Stomach smooth muscle (tissue), 2 donors: ENCODE measurements at regions not wholly inside any gene's neighbourhood (a gene's known extent, or its start where the extent isn't known, plus 50 kb on each side); places are given as distances from the start of the nearest gene placed in this dataset.
"Not testable (repeated sequence)": the region's sequence is repeated elsewhere in the genome, so short reads cannot be mapped to it uniquely, and the experiment has no call there.

Source experiments
- H3K27ac ChIP-seq: one replicate; pipeline ENCODE4 v1.7.0; 2013; ENCODE audit warnings: mild to moderate bottlenecking, low read length, inconsistent platforms
- H3K27me3 ChIP-seq, 2 donors: one replicate each; pipeline ENCODE4 v1.7.0; 2013; ENCODE audit warnings: low read length in 2 of 2; ENCODE audit not compliant: insufficient read depth in 2 of 2, control insufficient read depth in 1 of 2
- H3K36me3 ChIP-seq, 2 donors: one replicate each; pipeline ENCODE4 v1.7.0; 2013; ENCODE audit warnings: low read length in 2 of 2; ENCODE audit not compliant: control insufficient read depth in 2 of 2, insufficient read depth in 2 of 2
- H3K4me1 ChIP-seq: one replicate; pipeline ENCODE4 v1.7.0; 2013; ENCODE audit warnings: low read length; ENCODE audit not compliant: control insufficient read depth, insufficient read depth
- H3K4me3 ChIP-seq, 2 donors: one replicate each; pipeline ENCODE4 v1.7.0; 2013; ENCODE audit warnings: low read length in 2 of 2
- H3K9ac ChIP-seq, 2 donors: one replicate each; pipeline ENCODE4 v1.7.0; 2013; ENCODE audit warnings: low read length in 2 of 2, mild to moderate bottlenecking in 1 of 2
- H3K9me3 ChIP-seq, 2 donors: one replicate each; pipeline ENCODE4 v1.7.0; 2013; ENCODE audit warnings: low read length in 2 of 2; ENCODE audit not compliant: control insufficient read depth in 2 of 2
- donor health status: healthy.
- donor health status: Pancreatic carcinoma.

- H3K27ac ChIP-seq = no peak overlapping the region
- H3K9me3 ChIP-seq = no peaks in the 10 kb centered on the region
Observed at GRCh38 chr4:64705989-64706388, 296.7 kb upstream of the TECRL start.

GRCh38 chr4:64698171-64698570, 288.9 kb upstream of the TECRL start:
- H3K27ac ChIP-seq = no peak overlapping the region
- H3K36me3 ChIP-seq = no peaks in the 10 kb centered on the region
- no peaks in the 10 kb centered on the region for H3K4me1 ChIP-seq
- no peaks in the 10 kb centered on the region for H3K9me3 ChIP-seq
- no peaks in the 10 kb centered on the region for H3K27me3 ChIP-seq
- H3K9ac ChIP-seq = no peak overlapping the region
- H3K4me3 ChIP-seq = no peak overlapping the region

More at GRCh38 chr4:64705989-64706388, 296.7 kb upstream of the TECRL start:
- H3K27me3 ChIP-seq = no peaks in the 10 kb centered on the region
- no peak overlapping the region for H3K9ac ChIP-seq
- no peaks in the 10 kb centered on the region for H3K4me1 ChIP-seq
- H3K36me3 ChIP-seq = no peaks in the 10 kb centered on the region
- H3K4me3 ChIP-seq = no peak overlapping the region

- no peak overlapping the region for H3K4me3 ChIP-seq
- H3K36me3 ChIP-seq = no peaks in the 10 kb centered on the region
- H3K9ac ChIP-seq = no peak overlapping the region
- no peaks in the 10 kb centered on the region for H3K27me3 ChIP-seq
- no peak overlapping the region for H3K27ac ChIP-seq
- H3K4me1 ChIP-seq = no peaks in the 10 kb centered on the region
- no peaks in the 10 kb centered on the region for H3K9me3 ChIP-seq
Observed at GRCh38 chr4:64682946-64683345, 273.7 kb upstream of the TECRL start.

- no peak overlapping the region for H3K9ac ChIP-seq
- no peaks in the 10 kb centered on the region for H3K27me3 ChIP-seq
- no peak overlapping the region for H3K27ac ChIP-seq
- H3K4me3 ChIP-seq = no peak overlapping the region
- no peaks in the 10 kb centered on the region for H3K36me3 ChIP-seq
- no peaks in the 10 kb centered on the region for H3K9me3 ChIP-seq
- H3K4me1 ChIP-seq = no peaks in the 10 kb centered on the region
Observed at GRCh38 chr4:64682481-64682880, 273.2 kb upstream of the TECRL start.

GRCh38 chr4:64673121-64673520, 263.9 kb upstream of the TECRL start:
- not testable (repeated sequence) for H3K9me3 ChIP-seq, H3K4me1 ChIP-seq, H3K4me3 ChIP-seq, H3K27me3 ChIP-seq, H3K36me3 ChIP-seq, H3K27ac ChIP-seq, H3K9ac ChIP-seq

GRCh38 chr4:64670647-64671046, 261.4 kb upstream of the TECRL start:
- Histone ChIP-seq H3K36me3 (no peaks in the 10 kb centered on the region), H3K27ac (no peak overlapping the region), H3K9me3 (peaks cover 0 to 4% of the 10 kb centered on the region in 2 donors), H3K9ac (no peak overlapping the region), H3K4me3 (no peak overlapping the region), H3K4me1 (no peaks in the 10 kb centered on the region), H3K27me3 (no peaks in the 10 kb centered on the region)

GRCh38 chr4:64643841-64644240, 234.6 kb upstream of the TECRL start:
- Histone ChIP-seq H3K4me1 (no peaks in the 10 kb centered on the region), H3K9me3 (no peaks in the 10 kb centered on the region), H3K27ac (no peak overlapping the region), H3K4me3 (no peak overlapping the region), H3K9ac (no peak overlapping the region), H3K27me3 (no peaks in the 10 kb centered on the region), H3K36me3 (no peaks in the 10 kb centered on the region)

GRCh38 chr4:64642936-64643335, 233.7 kb upstream of the TECRL start:
- Histone ChIP-seq H3K27me3 (no peaks in the 10 kb centered on the region), H3K9me3 (no peaks in the 10 kb centered on the region), H3K4me1 (no peaks in the 10 kb centered on the region), H3K9ac (no peak overlapping the region), H3K27ac (no peak overlapping the region), H3K4me3 (no peak overlapping the region), H3K36me3 (no peaks in the 10 kb centered on the region)

- H3K36me3 ChIP-seq, H3K9ac ChIP-seq, H3K4me3 ChIP-seq, H3K9me3 ChIP-seq, H3K27ac ChIP-seq, H3K27me3 ChIP-seq, H3K4me1 ChIP-seq: not testable (repeated sequence)
Observed at GRCh38 chr4:64640402-64640801, 231.2 kb upstream of the TECRL start.

- H3K36me3 ChIP-seq = no peaks in the 10 kb centered on the region
- H3K27ac ChIP-seq = no peak overlapping the region
- no peaks in the 10 kb centered on the region for H3K27me3 ChIP-seq
- H3K4me3 ChIP-seq = no peak overlapping the region
- H3K9ac ChIP-seq = no peak overlapping the region
- H3K9me3 ChIP-seq = no peaks in the 10 kb centered on the region
- H3K4me1 ChIP-seq = no peaks in the 10 kb centered on the region
Observed at GRCh38 chr4:64625438-64625837, 216.2 kb upstream of the TECRL start.

- Histone ChIP-seq H3K27ac (no peak overlapping the region), H3K9ac (no peak overlapping the region), H3K36me3 (no peaks in the 10 kb centered on the region), H3K9me3 (no peaks in the 10 kb centered on the region), H3K27me3 (no peaks in the 10 kb centered on the region), H3K4me3 (no peak overlapping the region), H3K4me1 (no peaks in the 10 kb centered on the region)
Observed at GRCh38 chr4:64617800-64618199, 208.6 kb upstream of the TECRL start.

- Histone ChIP-seq H3K9ac (no peak overlapping the region), H3K4me1 (no peaks in the 10 kb centered on the region), H3K4me3 (no peak overlapping the region), H3K9me3 (no peaks in the 10 kb centered on the region), H3K27ac (no peak overlapping the region), H3K27me3 (no peaks in the 10 kb centered on the region), H3K36me3 (no peaks in the 10 kb centered on the region)
Observed at GRCh38 chr4:64614276-64614675, 205.0 kb upstream of the TECRL start.
